Activated CD8-positive, alpha-beta memory T cell treated with anti-CD3 and anti-CD28 coated beads, Interleukin-2, amount 10 ng/mL, durations not matched to agents 7 days and 5 days (primary cell): ENCODE measurements at regions not wholly inside any gene's neighbourhood (a gene's known extent, or its start where the extent isn't known, plus 50 kb on each side); places are given as distances from the start of the nearest gene placed in this dataset.

Experiments used
- ATAC-seq: fragments of 150-1000 bp; cut with Tn5 transposase; one replicate; pipeline ENCODE4 v1.10.0; 2021; ENCODE audit warnings: moderate library complexity
- CTCF ChIA-PET: fragments of 350-600 bp; sonication (Branson Sonifier 250); formaldehyde crosslinking; loops from one replicate; lab custom pipeline; 2021; ENCODE audit warnings: antibody characterized with exemption; lab: Charles Lee
- DNase-seq: peaks from one replicate; pipeline ENCODE4 v3.0.0-alpha.2; 2020
- H3K27ac Mint-ChIP-seq: one replicate; pipeline ENCODE4 v1.8.0; 2021; ENCODE audit warnings: mild to moderate bottlenecking, mixed read lengths
- H3K27me3 Mint-ChIP-seq: one replicate; pipeline ENCODE4 v1.8.0; 2021; ENCODE audit warnings: mixed read lengths
- H3K36me3 Mint-ChIP-seq: one replicate; pipeline ENCODE4 v1.8.0; 2021; ENCODE audit warnings: mild to moderate bottlenecking, mixed read lengths
- H3K4me1 Mint-ChIP-seq: one replicate; pipeline ENCODE4 v1.8.0; 2021; ENCODE audit warnings: mixed read lengths
- H3K4me3 Mint-ChIP-seq: one replicate; pipeline ENCODE4 v1.8.0; 2021; ENCODE audit warnings: mild to moderate bottlenecking, moderate library complexity, mixed read lengths
- H3K9me3 Mint-ChIP-seq: one replicate; pipeline ENCODE4 v1.8.0; 2022; ENCODE audit warnings: low read depth, mixed read lengths

GRCh38 chr2:12980817-12981216 lies 264.1 kb downstream of the TRIB2 start:
- H3K27ac Mint-ChIP-seq, result no peak overlapping the region
- no peak for DNase-seq

GRCh38 chr2:12982149-12982584 lies 265.4 kb downstream of the TRIB2 start:
- Mint-ChIP-seq H3K27me3 (peaks cover 20% of the 10 kb centered on the region), H3K4me3 (no peak overlapping the region), H3K27ac (no peak overlapping the region), H3K36me3 (peaks cover 1% of the 10 kb centered on the region), H3K9me3 (no peaks in the 10 kb centered on the region), H3K4me1 (peaks cover 1% of the 10 kb centered on the region)
- CTCF ChIA-PET, result no interaction called here
- ATAC-seq (no peak), DNase-seq (no peak)

More at GRCh38 chr2:12980817-12981216, 264.1 kb downstream of the TRIB2 start:
- CTCF ChIA-PET, result interaction anchor here (0.8 kb wide), 1 partner anchor 26 kb away, joined by 4 read pairs; no protein-coding TSS in a partner anchor
- Mint-ChIP-seq H3K4me3 (no peak overlapping the region), H3K9me3 (no peaks in the 10 kb centered on the region), H3K4me1 (no peaks in the 10 kb centered on the region), H3K36me3 (peaks cover 1% of the 10 kb centered on the region), H3K27me3 (peaks cover 20% of the 10 kb centered on the region)
- ATAC-seq, result no peak

- Mint-ChIP-seq H3K27me3 (peaks cover 4% of the 10 kb centered on the region), H3K4me3 (no peak overlapping the region), H3K27ac (no peak overlapping the region), H3K9me3 (no peaks in the 10 kb centered on the region), H3K36me3 (no peaks in the 10 kb centered on the region), H3K4me1 (peaks cover 6% of the 10 kb centered on the region)
- no peak for DNase-seq
- CTCF ChIA-PET, result interaction anchor here (0.9 to 1.0 kb wide), 2 partner anchors 10 to 271 kb away, joined by 3 read pairs; partner anchors contain the start of gene TRIB2
- ATAC-seq, result no peak
These were observed 270.5 kb downstream of the TRIB2 start for GRCh38 chr2:12987246-12987645.

- H3K27ac Mint-ChIP-seq, result no peak overlapping the region
- H3K4me1 Mint-ChIP-seq, result peaks cover 6% of the 10 kb centered on the region
- H3K4me3 Mint-ChIP-seq, result no peak overlapping the region
- no peak for ATAC-seq
- CTCF ChIA-PET, result interaction anchor here (0.9 kb wide), 1 partner anchor 19 kb away, joined by 4 read pairs; no protein-coding TSS in a partner anchor
- no peaks in the 10 kb centered on the region for H3K9me3 Mint-ChIP-seq
- peaks cover 4% of the 10 kb centered on the region for H3K27me3 Mint-ChIP-seq
- no peaks in the 10 kb centered on the region for H3K36me3 Mint-ChIP-seq
- no peak for DNase-seq
These were observed 271.5 kb downstream of the TRIB2 start for GRCh38 chr2:12988279-12988678.

GRCh38 chr2:12990523-12990922 lies 273.8 kb downstream of the TRIB2 start:
- peaks cover 11% of the 10 kb centered on the region for H3K27me3 Mint-ChIP-seq
- no peaks in the 10 kb centered on the region for H3K9me3 Mint-ChIP-seq
- CTCF ChIA-PET, result interaction anchor here (1.5 kb wide), 1 partner anchor 60 kb away, joined by 7 read pairs; no protein-coding TSS in a partner anchor
- DNase-seq, result no peak
- H3K36me3 Mint-ChIP-seq, result no peaks in the 10 kb centered on the region
- no peak for ATAC-seq
- H3K4me1 Mint-ChIP-seq, result peaks cover 6% of the 10 kb centered on the region
- no peak overlapping the region for H3K4me3 Mint-ChIP-seq
- H3K27ac Mint-ChIP-seq, result no peak overlapping the region

GRCh38 chr2:12998685-12999084 lies 281.9 kb downstream of the TRIB2 start:
- Mint-ChIP-seq H3K27me3 (peaks cover 11% of the 10 kb centered on the region), H3K27ac (no peak overlapping the region), H3K4me3 (no peak overlapping the region), H3K4me1 (peaks cover 3% of the 10 kb centered on the region), H3K9me3 (no peaks in the 10 kb centered on the region), H3K36me3 (no peaks in the 10 kb centered on the region)
- DNase-seq, result no peak
- ATAC-seq, result no peak
- CTCF ChIA-PET, result no interaction called here

- DNase-seq (no peak), ATAC-seq (no peak)
- no peak overlapping the region for H3K4me3 Mint-ChIP-seq
- CTCF ChIA-PET, result no interaction called here
- H3K9me3 Mint-ChIP-seq, result no peaks in the 10 kb centered on the region
- peaks cover 10% of the 10 kb centered on the region for H3K27me3 Mint-ChIP-seq
- H3K4me1 Mint-ChIP-seq, result peaks cover 3% of the 10 kb centered on the region
- H3K27ac Mint-ChIP-seq, result no peak overlapping the region
- no peaks in the 10 kb centered on the region for H3K36me3 Mint-ChIP-seq
These were observed 284.1 kb downstream of the TRIB2 start for GRCh38 chr2:13000664-13001363.

- Mint-ChIP-seq H3K4me3 (no peak overlapping the region), H3K9me3 (no peaks in the 10 kb centered on the region), H3K27me3 (peaks cover 10% of the 10 kb centered on the region), H3K27ac (no peak overlapping the region), H3K4me1 (peaks cover 3% of the 10 kb centered on the region), H3K36me3 (no peaks in the 10 kb centered on the region)
- no peak for ATAC-seq
- CTCF ChIA-PET, result no interaction called here
- DNase-seq, result no peak
These were observed 284.7 kb downstream of the TRIB2 start for GRCh38 chr2:13001408-13001807.

GRCh38 chr2:13002536-13003331 lies 286.0 kb downstream of the TRIB2 start:
- DNase-seq (no peak), ATAC-seq (no peak)
- CTCF ChIA-PET, result interaction anchor here (1.5 to 2.0 kb wide), 2 partner anchors 72 to 287 kb away, joined by 3 to 4 read pairs; partner anchors contain the start of gene TRIB2
- Mint-ChIP-seq H3K27me3 (peaks cover 18% of the 10 kb centered on the region), H3K4me1 (peaks cover 5% of the 10 kb centered on the region), H3K36me3 (no peaks in the 10 kb centered on the region), H3K4me3 (no peak overlapping the region), H3K27ac (no peak overlapping the region), H3K9me3 (no peaks in the 10 kb centered on the region)

- CTCF ChIA-PET, result interaction anchor here (1.5 to 2.0 kb wide), 2 partner anchors 72 to 288 kb away, joined by 3 to 4 read pairs; partner anchors contain the start of gene TRIB2
- no peak for DNase-seq
- H3K27me3 Mint-ChIP-seq, result peaks cover 19% of the 10 kb centered on the region
These were observed 286.8 kb downstream of the TRIB2 start for GRCh38 chr2:13003500-13003899.

GRCh38 chr2:13005048-13005447 lies 288.3 kb downstream of the TRIB2 start:
- Mint-ChIP-seq H3K36me3 (no peaks in the 10 kb centered on the region), H3K4me3 (no peak overlapping the region), H3K9me3 (no peaks in the 10 kb centered on the region), H3K27ac (no peak overlapping the region), H3K4me1 (peaks cover 5% of the 10 kb centered on the region), H3K27me3 (peaks cover 24% of the 10 kb centered on the region)
- no peak for ATAC-seq
- CTCF ChIA-PET, result interaction anchor here (1.4 to 2.0 kb wide), 2 partner anchors 11 to 123 kb away, joined by 4 to 6 read pairs; no protein-coding TSS in a partner anchor
- DNase-seq, result no peak

More at GRCh38 chr2:13003500-13003899, 286.8 kb downstream of the TRIB2 start:
- Mint-ChIP-seq H3K36me3 (no peaks in the 10 kb centered on the region), H3K4me3 (no peak overlapping the region), H3K27ac (no peak overlapping the region), H3K9me3 (no peaks in the 10 kb centered on the region), H3K4me1 (peaks cover 5% of the 10 kb centered on the region)
- no peak for ATAC-seq

GRCh38 chr2:13005761-13006335 lies 289.1 kb downstream of the TRIB2 start:
- ATAC-seq, result no peak
- peaks cover 5% of the 10 kb centered on the region for H3K4me1 Mint-ChIP-seq
- H3K36me3 Mint-ChIP-seq, result no peaks in the 10 kb centered on the region
- no peak for DNase-seq
- H3K4me3 Mint-ChIP-seq, result no peak overlapping the region
- peaks cover 26% of the 10 kb centered on the region for H3K27me3 Mint-ChIP-seq
- CTCF ChIA-PET, result interaction anchor here (0.7 to 3.2 kb wide), 15 partner anchors 10 to 1142 kb away, joined by 3 to 22 read pairs (median 7); partner anchors contain the start of gene TRIB2
- H3K9me3 Mint-ChIP-seq, result no peaks in the 10 kb centered on the region
- H3K27ac Mint-ChIP-seq, result no peak overlapping the region

GRCh38 chr2:13006426-13006825 lies 289.7 kb downstream of the TRIB2 start:
- peaks cover 4% of the 10 kb centered on the region for H3K4me1 Mint-ChIP-seq
- no peaks in the 10 kb centered on the region for H3K36me3 Mint-ChIP-seq
- ATAC-seq, result no peak
- H3K27ac Mint-ChIP-seq, result no peak overlapping the region
- H3K27me3 Mint-ChIP-seq, result peaks cover 26% of the 10 kb centered on the region
- no peak overlapping the region for H3K4me3 Mint-ChIP-seq
- CTCF ChIA-PET, result interaction anchor here (0.7 to 3.2 kb wide), 25 partner anchors 10 to 1313 kb away, joined by 3 to 22 read pairs (median 4); partner anchors contain the start of gene TRIB2
- H3K9me3 Mint-ChIP-seq, result no peaks in the 10 kb centered on the region
- no peak for DNase-seq
